MG63 (cell line): ENCODE measurements at regions not wholly inside any gene's neighbourhood (a gene's known extent, or its start where the extent isn't known, plus 50 kb on each side); places are given as distances from the start of the nearest gene placed in this dataset.

Experiments
- DNase-seq: peaks from one replicate; pipeline ENCODE4 v3.0.0-alpha.2; 2020
- H3K27me3 ChIP-seq: fragments of 250-450 bp; sonication (Bioruptor Pico); 2 replicates; pipeline ENCODE4 v1.5.1; 2020; ENCODE audit warnings: mild to moderate bottlenecking, moderate library complexity
- H3K36me3 ChIP-seq: fragments of 250-450 bp; sonication (Bioruptor Pico); 2 replicates; pipeline ENCODE4 v1.5.1; 2020; ENCODE audit warnings: mild to moderate bottlenecking, moderate library complexity
- H3K4me3 ChIP-seq: fragments of 250-450 bp; sonication (Bioruptor Pico); 2 replicates; pipeline ENCODE4 v1.5.1; 2020; ENCODE audit warnings: mild to moderate bottlenecking, moderate library complexity
- H3K9me3 ChIP-seq: fragments of 250-450 bp; sonication (Bioruptor Pico); 2 replicates; pipeline ENCODE4 v1.5.1; 2020; ENCODE audit warnings: mild to moderate bottlenecking, moderate library complexity

- no peak for DNase-seq
- no peak overlapping the region for H3K4me3 ChIP-seq
- no peaks in the 10 kb centered on the region for H3K27me3 ChIP-seq
- no peaks in the 10 kb centered on the region; the same call in 1 of the 2 replicates for H3K9me3 ChIP-seq
- H3K36me3 ChIP-seq: no peaks in the 10 kb centered on the region
Measured at GRCh38 chr4:30413915-30414314, 306.3 kb upstream of the PCDH7 start.

GRCh38 chr4:30416547-30416946 lies 303.6 kb upstream of the PCDH7 start:
- H3K36me3 ChIP-seq: no peaks in the 10 kb centered on the region
- DNase-seq: no peak
- no peak overlapping the region for H3K4me3 ChIP-seq
- H3K27me3 ChIP-seq: no peaks in the 10 kb centered on the region
- no peaks in the 10 kb centered on the region; the same call in 1 of the 2 replicates for H3K9me3 ChIP-seq

GRCh38 chr4:30427932-30428331 lies 292.2 kb upstream of the PCDH7 start:
- Histone ChIP-seq H3K36me3 (no peaks in the 10 kb centered on the region), H3K27me3 (no peaks in the 10 kb centered on the region), H3K4me3 (no peak overlapping the region), H3K9me3 (no peaks in the 10 kb centered on the region)
- no peak for DNase-seq

GRCh38 chr4:30429813-30430761 lies 290.1 kb upstream of the PCDH7 start:
- Histone ChIP-seq H3K27me3 (no peaks in the 10 kb centered on the region), H3K36me3 (no peaks in the 10 kb centered on the region), H3K9me3 (no peaks in the 10 kb centered on the region), H3K4me3 (no peak overlapping the region)
- DNase-seq: no peak

DNA sequence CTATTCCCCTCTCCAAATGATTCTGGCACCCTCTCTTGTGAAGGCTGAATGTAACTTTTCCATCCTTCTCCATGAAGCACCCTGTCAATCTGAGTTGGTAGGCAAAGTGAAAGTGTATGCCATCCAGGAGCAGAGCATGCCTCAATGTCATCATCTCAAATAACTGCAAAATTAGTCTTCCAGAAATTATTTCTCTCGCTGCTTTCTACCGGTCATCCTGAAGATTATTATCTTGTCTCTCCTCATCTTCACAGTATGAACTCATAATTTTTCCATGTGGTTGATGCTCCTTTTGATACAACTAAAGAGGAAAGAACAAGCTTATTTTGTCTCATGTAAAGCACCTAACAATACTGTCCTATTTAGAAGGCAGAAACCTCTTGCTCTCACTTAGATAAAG lies 285.5 kb upstream of the PCDH7 start:
- no peaks in the 10 kb centered on the region for H3K9me3 ChIP-seq
- H3K36me3 ChIP-seq: no peaks in the 10 kb centered on the region
- H3K27me3 ChIP-seq: no peaks in the 10 kb centered on the region
- DNase-seq: no peak
- H3K4me3 ChIP-seq: no peak overlapping the region

DNA sequence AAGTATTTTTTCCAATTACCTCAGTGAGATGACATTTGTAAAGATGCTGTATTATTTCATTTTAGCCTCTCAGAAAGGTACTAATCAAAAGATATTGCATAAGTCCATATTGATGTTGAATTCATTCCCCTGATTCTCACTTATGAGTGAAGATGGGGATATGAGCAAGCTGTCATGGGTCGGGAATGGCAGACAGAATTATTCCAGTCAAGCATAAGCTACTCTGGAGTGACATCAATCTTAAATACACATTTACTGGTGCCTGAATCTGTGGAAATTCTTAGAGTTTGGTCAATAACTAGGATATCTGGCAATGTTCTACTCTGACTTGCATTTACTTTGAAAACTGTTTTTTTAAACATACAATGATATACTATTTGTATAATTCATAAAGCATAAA lies 283.8 kb upstream of the PCDH7 start:
- H3K27me3 ChIP-seq: no peaks in the 10 kb centered on the region
- H3K36me3 ChIP-seq: no peaks in the 10 kb centered on the region
- no peak overlapping the region for H3K4me3 ChIP-seq
- no peak for DNase-seq
- no peaks in the 10 kb centered on the region for H3K9me3 ChIP-seq

DNA sequence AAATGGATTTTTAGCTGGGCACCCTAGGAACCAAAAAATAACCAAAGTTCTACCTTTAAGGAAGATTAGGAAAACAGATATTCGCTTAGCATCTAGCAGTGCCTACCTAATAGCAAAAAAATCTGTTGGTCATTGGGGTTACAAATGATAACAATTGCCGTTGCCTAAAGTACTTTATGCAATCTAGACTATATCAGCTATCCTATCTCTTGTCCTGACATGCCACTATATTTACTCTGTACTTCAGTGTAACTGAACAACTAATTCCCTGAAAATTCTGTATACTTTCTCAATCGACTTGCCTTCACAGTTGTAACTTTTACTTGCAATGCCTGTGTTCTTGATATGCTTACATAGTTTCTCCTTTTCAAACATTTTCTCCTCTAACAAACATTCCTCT lies 282.9 kb upstream of the PCDH7 start:
- H3K36me3 ChIP-seq: no peaks in the 10 kb centered on the region
- H3K9me3 ChIP-seq: no peaks in the 10 kb centered on the region
- DNase-seq: no peak
- no peak overlapping the region for H3K4me3 ChIP-seq
- H3K27me3 ChIP-seq: no peaks in the 10 kb centered on the region

GRCh38 chr4:30443289-30443688 lies 276.9 kb upstream of the PCDH7 start:
- Histone ChIP-seq H3K4me3 (no peak overlapping the region), H3K27me3 (no peaks in the 10 kb centered on the region), H3K9me3 (no peaks in the 10 kb centered on the region), H3K36me3 (no peaks in the 10 kb centered on the region)
- DNase-seq: no peak

GRCh38 chr4:30450474-30450873 lies 269.7 kb upstream of the PCDH7 start:
- Histone ChIP-seq H3K4me3 (no peak overlapping the region), H3K27me3 (no peaks in the 10 kb centered on the region), H3K36me3 (no peaks in the 10 kb centered on the region), H3K9me3 (no peaks in the 10 kb centered on the region)
- no peak for DNase-seq

- DNase-seq: no peak
- Histone ChIP-seq H3K9me3 (no peaks in the 10 kb centered on the region), H3K27me3 (no peaks in the 10 kb centered on the region), H3K36me3 (no peaks in the 10 kb centered on the region), H3K4me3 (no peak overlapping the region)
Measured at GRCh38 chr4:30454504-30454903, 265.7 kb upstream of the PCDH7 start.

DNA sequence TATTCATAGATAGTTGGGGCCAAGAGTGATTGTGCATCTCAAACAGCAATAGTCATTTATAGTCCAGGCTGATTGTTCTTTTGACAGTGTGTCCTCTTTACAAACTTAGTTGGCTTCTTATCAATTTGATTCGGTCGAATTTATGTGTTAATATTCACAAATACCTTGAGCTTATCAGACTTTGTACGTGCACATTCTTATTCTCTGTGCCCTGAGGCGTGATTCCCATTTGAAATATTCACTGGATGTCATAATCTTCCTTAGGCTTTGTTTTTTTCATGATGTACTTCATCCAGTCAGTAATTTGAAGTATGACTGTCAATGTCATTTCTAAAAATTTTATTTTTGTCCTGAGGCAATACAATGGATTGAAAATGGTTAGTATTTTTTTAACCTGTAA lies 263.5 kb upstream of the PCDH7 start:
- Histone ChIP-seq H3K4me3 (no peak overlapping the region), H3K36me3 (no peaks in the 10 kb centered on the region), H3K9me3 (no peaks in the 10 kb centered on the region), H3K27me3 (no peaks in the 10 kb centered on the region)
- no peak for DNase-seq

DNA sequence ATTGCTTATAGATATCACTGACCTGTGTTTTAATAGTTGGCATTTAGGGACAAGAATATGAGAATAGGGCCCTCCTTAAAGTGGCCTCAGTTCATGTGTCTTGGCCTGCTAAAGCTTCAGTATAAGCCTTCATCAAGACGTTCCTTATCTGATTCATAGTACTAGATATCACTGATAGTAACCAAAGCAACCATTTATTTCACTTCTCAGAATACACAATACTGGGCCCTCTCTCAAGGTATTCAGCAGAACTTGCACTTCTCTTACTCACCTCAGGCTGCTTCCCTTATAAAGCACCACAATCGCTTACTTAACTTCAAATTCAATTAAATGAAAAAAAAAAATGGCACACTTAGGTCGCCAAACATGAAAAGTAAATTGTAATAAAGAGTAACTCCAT lies 259.4 kb upstream of the PCDH7 start:
- Histone ChIP-seq H3K27me3 (no peaks in the 10 kb centered on the region), H3K36me3 (no peaks in the 10 kb centered on the region), H3K9me3 (no peaks in the 10 kb centered on the region), H3K4me3 (no peak overlapping the region)
- no peak for DNase-seq

GRCh38 chr4:30461218-30461617 lies 259.0 kb upstream of the PCDH7 start:
- DNase-seq: no peak
- H3K36me3 ChIP-seq: no peaks in the 10 kb centered on the region
- no peak overlapping the region for H3K4me3 ChIP-seq
- no peaks in the 10 kb centered on the region for H3K27me3 ChIP-seq
- H3K9me3 ChIP-seq: no peaks in the 10 kb centered on the region

- H3K27me3 ChIP-seq: no peaks in the 10 kb centered on the region
- no peak overlapping the region for H3K4me3 ChIP-seq
- no peaks in the 10 kb centered on the region for H3K9me3 ChIP-seq
- no peaks in the 10 kb centered on the region for H3K36me3 ChIP-seq
- no peak for DNase-seq
Measured at GRCh38 chr4:30462445-30463090, 257.6 kb upstream of the PCDH7 start.

- no peak overlapping the region for H3K4me3 ChIP-seq
- DNase-seq: no peak
- H3K9me3 ChIP-seq: no peaks in the 10 kb centered on the region
- H3K36me3 ChIP-seq: no peaks in the 10 kb centered on the region
- no peaks in the 10 kb centered on the region for H3K27me3 ChIP-seq
Measured at GRCh38 chr4:30471861-30472260, 248.3 kb upstream of the PCDH7 start.

- H3K27me3 ChIP-seq: no peaks in the 10 kb centered on the region
- no peaks in the 10 kb centered on the region for H3K9me3 ChIP-seq
- no peak for DNase-seq
- H3K4me3 ChIP-seq: no peak overlapping the region
- H3K36me3 ChIP-seq: no peaks in the 10 kb centered on the region
Measured at GRCh38 chr4:30473225-30473624, 246.9 kb upstream of the PCDH7 start.

- H3K36me3 ChIP-seq: no peaks in the 10 kb centered on the region
- no peak for DNase-seq
- H3K9me3 ChIP-seq: no peaks in the 10 kb centered on the region
- H3K27me3 ChIP-seq: no peaks in the 10 kb centered on the region
- H3K4me3 ChIP-seq: no peak overlapping the region
Measured at GRCh38 chr4:30495251-30495650, 224.9 kb upstream of the PCDH7 start.
